B cell (primary cell): ENCODE measurements at regions not wholly inside any gene's neighbourhood (a gene's known extent, or its start where the extent isn't known, plus 50 kb on each side); places are given as distances from the start of the nearest gene placed in this dataset.

ENCODE experiments used
- ATAC-seq: fragments of 200-7000 bp; cut with Tn5 transposase; one replicate; pipeline ENCODE4 v1.10.0; 2021; ENCODE audit warnings: low read depth, mild to moderate bottlenecking, moderate number of reproducible peaks, moderate library complexity
- CTCF ChIA-PET: fragments of 350-600 bp; sonication (Branson Sonifier 250); formaldehyde crosslinking; loops from one replicate; lab custom pipeline; 2021; ENCODE audit warnings: antibody characterized with exemption, inconsistent platforms; lab: Charles Lee
- POLR2A ChIA-PET: fragments of 350-600 bp; sonication (Branson Sonifier 250); formaldehyde crosslinking; loops from one replicate; lab custom pipeline; 2021; ENCODE audit warnings: antibody characterized with exemption; lab: Charles Lee
- DNase-seq: peaks from one replicate; pipeline ENCODE4 v3.0.0; 2013
- H2AFZ ChIP-seq: 2 replicates; pipeline ENCODE4 v1.6.1; 2012; ENCODE audit warnings: mild to moderate bottlenecking, low read depth, low read length; ENCODE audit not compliant: insufficient read depth, poor library complexity, severe bottlenecking
- H3K27ac ChIP-seq, 2 donors: 1 replicate in 1 of 2; 2 replicates in 1 of 2; pipeline ENCODE4 v1.5.1; 2012 to 2013; ENCODE audit warnings: low read length in 2 of 2, mild to moderate bottlenecking in 2 of 2, moderate library complexity in 1 of 2
- H3K27me3 ChIP-seq, 4 experiments: fragments of 200-600 bp in 1 of 4; sonication (generic) in 1 of 4; replicated peaks in 1 of 4; 1 replicate in 2 of 4; 2 replicates in 2 of 4; pipeline versions ENCODE4 v1.6.1 to v1.7.0; 2013 to 2016; ENCODE audit warnings: low read length in 3 of 4, mild to moderate bottlenecking in 2 of 4, mixed read lengths in 1 of 4, moderate library complexity in 1 of 4; ENCODE audit not compliant: insufficient read depth in 4 of 4, control insufficient read depth in 3 of 4; ENCODE audit errors: control extremely low read depth in 1 of 4
- H3K36me3 ChIP-seq, 2 experiments: replicated peaks in 1 of 2; 1 replicate in 1 of 2; 2 replicates in 1 of 2; pipeline versions ENCODE4 v1.6.1 to v1.7.1; 2013; ENCODE audit warnings: low read length in 1 of 2; ENCODE audit not compliant: insufficient read depth in 2 of 2, control insufficient read depth in 1 of 2; ENCODE audit errors: control extremely low read depth in 1 of 2, extremely low read depth in 1 of 2
- H3K4me1 ChIP-seq, 2 donors: fragments of 200-600 bp in 1 of 2; sonication (generic) in 1 of 2; 1 replicate in 1 of 2; 2 replicates in 1 of 2; pipeline versions ENCODE4 v1.5.1 to v1.6.1; 2013 to 2017; ENCODE audit warnings: low read length in 2 of 2; ENCODE audit not compliant: control insufficient read depth in 2 of 2, insufficient read depth in 2 of 2
- H3K4me2 ChIP-seq: replicated peaks from 2 replicates; pipeline ENCODE3; 2012; ENCODE audit warnings: mild to moderate bottlenecking, low read depth, low read length; ENCODE audit not compliant: poor library complexity, severe bottlenecking
- H3K4me3 ChIP-seq, 5 experiments: fragments of 200-600 bp in 1 of 5; sonication (generic) in 1 of 5; 1 replicate in 3 of 5; 2 replicates in 2 of 5; pipeline versions ENCODE4 v1.5.1 to v1.7.0; 2011 to 2016; ENCODE audit warnings: low read length in 4 of 5, mild to moderate bottlenecking in 4 of 5, low read depth in 2 of 5, control low read depth in 1 of 5, moderate library complexity in 1 of 5; ENCODE audit not compliant: insufficient read depth in 1 of 5; ENCODE audit errors: control extremely low read depth in 1 of 5, extremely low read depth in 1 of 5
- H3K79me2 ChIP-seq: fragments of 200-600 bp; sonication (generic); one replicate; pipeline ENCODE4 v1.6.0; 2016; ENCODE audit warnings: low read length; ENCODE audit not compliant: control insufficient read depth, insufficient read depth
- H3K9ac ChIP-seq: fragments of 200-600 bp; sonication (generic); 2 replicates; pipeline ENCODE4 v1.6.1; 2017; ENCODE audit warnings: mild to moderate bottlenecking, low read length, moderate library complexity
- H3K9me3 ChIP-seq, 3 donors: one replicate each; pipeline versions ENCODE4 v1.6.1 to v1.7.1; 2013; ENCODE audit warnings: low read length in 2 of 3; ENCODE audit not compliant: control insufficient read depth in 2 of 3, insufficient read depth in 1 of 3; ENCODE audit errors: control extremely low read depth in 1 of 3
- H4K20me1 ChIP-seq: 2 replicates; pipeline ENCODE4 v1.6.0; 2012; ENCODE audit warnings: mild to moderate bottlenecking, low read length; ENCODE audit not compliant: insufficient read depth, control insufficient read depth, poor library complexity, severe bottlenecking
- H3K27ac Mint-ChIP-seq: one replicate; pipeline ENCODE4 v1.8.0; 2021; ENCODE audit warnings: mixed read lengths
- H3K27me3 Mint-ChIP-seq: one replicate; pipeline ENCODE4 v1.8.0; 2021; ENCODE audit warnings: mixed read lengths
- H3K4me1 Mint-ChIP-seq: one replicate; pipeline ENCODE4 v1.8.0; 2021; ENCODE audit warnings: mixed read lengths
- H3K4me3 Mint-ChIP-seq: one replicate; pipeline ENCODE4 v1.8.0; 2021; ENCODE audit warnings: mixed read lengths
- H3K9me3 Mint-ChIP-seq: one replicate; pipeline ENCODE4 v1.8.0; 2022; ENCODE audit warnings: mixed read lengths; ENCODE audit not compliant: insufficient read depth
- EZH2 ChIP-seq: IDR thresholded peaks from 2 replicates; pipeline ENCODE4 v1.6.1; 2012; ENCODE audit warnings: borderline replicate concordance, low read depth, mild to moderate bottlenecking, moderate library complexity, low read length; ENCODE audit not compliant: insufficient read depth, poor library complexity, severe bottlenecking
- WGBS: methylation state at CpG from one replicate; pipeline ENCODE4 v1.1.5; 2013; ENCODE audit warnings: missing lambda C conversion rate; ENCODE audit not compliant: insufficient coverage; 5-methylcytosine and 5-hydroxymethylcytosine counted together
- intact Hi-C: fragments of 100-400 bp; cut with micrococcal nuclease; formaldehyde crosslinking; loops from one replicate; pipeline ENCODE4 v1.10.0; 2022
- TF ChIP-seq, protein P1 (sequence below): fragments of 200-600 bp; IDR thresholded peaks from one replicate; pipeline ENCODE4 v1.8.0; 2022; ENCODE audit warnings: antibody characterized with exemption, mild to moderate bottlenecking

GRCh38 chr2:185537689-185538088 lies 200.9 kb upstream of the FSIP2 start:
- H3K4me2 ChIP-seq, result no peak overlapping the region
- H3K9me3 ChIP-seq, result no peaks in the 10 kb centered on the region
- H3K9me3 Mint-ChIP-seq, result no peaks in the 10 kb centered on the region
- H3K4me3 Mint-ChIP-seq, result no peak overlapping the region
- no peaks in the 10 kb centered on the region for H4K20me1 ChIP-seq
- DNase-seq, result no peak
- H3K4me3 ChIP-seq, result no peak overlapping the region
- H3K9ac ChIP-seq, result no peak overlapping the region
- no peaks in the 10 kb centered on the region for H3K27me3 ChIP-seq
- H3K27me3 Mint-ChIP-seq, result no peaks in the 10 kb centered on the region
- ATAC-seq, result no peak
- intact Hi-C loops, result no loop called here
- no CpG with 5 or more reads among the region's 2 CpGs for WGBS
- no peaks in the 10 kb centered on the region for H3K4me1 Mint-ChIP-seq
- POLR2A ChIA-PET, result no interaction called here
- H3K27ac Mint-ChIP-seq, result no peak overlapping the region
- no peak for TF ChIP-seq EZH2
- TF ChIP-seq, protein P1, sequence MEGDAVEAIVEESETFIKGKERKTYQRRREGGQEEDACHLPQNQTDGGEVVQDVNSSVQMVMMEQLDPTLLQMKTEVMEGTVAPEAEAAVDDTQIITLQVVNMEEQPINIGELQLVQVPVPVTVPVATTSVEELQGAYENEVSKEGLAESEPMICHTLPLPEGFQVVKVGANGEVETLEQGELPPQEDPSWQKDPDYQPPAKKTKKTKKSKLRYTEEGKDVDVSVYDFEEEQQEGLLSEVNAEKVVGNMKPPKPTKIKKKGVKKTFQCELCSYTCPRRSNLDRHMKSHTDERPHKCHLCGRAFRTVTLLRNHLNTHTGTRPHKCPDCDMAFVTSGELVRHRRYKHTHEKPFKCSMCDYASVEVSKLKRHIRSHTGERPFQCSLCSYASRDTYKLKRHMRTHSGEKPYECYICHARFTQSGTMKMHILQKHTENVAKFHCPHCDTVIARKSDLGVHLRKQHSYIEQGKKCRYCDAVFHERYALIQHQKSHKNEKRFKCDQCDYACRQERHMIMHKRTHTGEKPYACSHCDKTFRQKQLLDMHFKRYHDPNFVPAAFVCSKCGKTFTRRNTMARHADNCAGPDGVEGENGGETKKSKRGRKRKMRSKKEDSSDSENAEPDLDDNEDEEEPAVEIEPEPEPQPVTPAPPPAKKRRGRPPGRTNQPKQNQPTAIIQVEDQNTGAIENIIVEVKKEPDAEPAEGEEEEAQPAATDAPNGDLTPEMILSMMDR, result no peak
- no peaks in the 10 kb centered on the region for H3K4me1 ChIP-seq
- no peak overlapping the region for H2AFZ ChIP-seq
- H3K79me2 ChIP-seq, result no peaks in the 10 kb centered on the region
- CTCF ChIA-PET, result no interaction called here
- no peaks in the 10 kb centered on the region for H3K36me3 ChIP-seq
- no peak overlapping the region for H3K27ac ChIP-seq

GRCh38 chr2:185567196-185567595 lies 171.4 kb upstream of the FSIP2 start:
- Histone ChIP-seq H2AFZ (no peak overlapping the region), H3K36me3 (no peaks in the 10 kb centered on the region), H3K27ac (no peak overlapping the region), H3K4me3 (no peak overlapping the region), H3K9me3 (no peaks in the 10 kb centered on the region), H3K4me2 (no peak overlapping the region), H3K9ac (no peak overlapping the region), H3K79me2 (no peaks in the 10 kb centered on the region), H4K20me1 (no peaks in the 10 kb centered on the region), H3K27me3 (no peaks in the 10 kb centered on the region), H3K4me1 (no peaks in the 10 kb centered on the region)
- intact Hi-C loops, result no loop called here
- Mint-ChIP-seq H3K4me3 (no peak overlapping the region), H3K9me3 (peaks cover 1% of the 10 kb centered on the region), H3K27me3 (no peaks in the 10 kb centered on the region), H3K4me1 (no peaks in the 10 kb centered on the region), H3K27ac (no peak overlapping the region)
- DNase-seq (no peak), ATAC-seq (no peak)
- ChIA-PET CTCF (no interaction called here), POLR2A (no interaction called here)
- TF ChIP-seq EZH2, result no peak
- TF ChIP-seq, protein P1, result no peak
- WGBS, result 50% methylated on average over 2 of the region's 2 CpGs
